Suprapubic skin (tissue), 4 donors: ENCODE measurements at regions not wholly inside any gene's neighbourhood (a gene's known extent, or its start where the extent isn't known, plus 50 kb on each side); places are given as distances from the start of the nearest gene placed in this dataset.

ENCODE experiments used
- EP300 ChIP-seq: sonication (generic); formaldehyde crosslinking; IDR thresholded peaks from one replicate; pipeline ENCODE4 v1.6.1; 2017; ENCODE audit warnings: antibody characterized with exemption
- POLR2A ChIP-seq, 2 donors: fragments of 450-650 bp; IDR thresholded peaks; one replicate each; pipeline ENCODE4 v1.6.1; 2017; ENCODE audit warnings: antibody characterized with exemption in 2 of 2, mild to moderate bottlenecking in 2 of 2, moderate library complexity in 2 of 2
- POLR2AphosphoS5 ChIP-seq, 3 donors: sonication (generic); formaldehyde crosslinking; IDR thresholded peaks; one replicate each; pipeline ENCODE4 v1.6.1; 2017; ENCODE audit warnings: antibody characterized with exemption in 3 of 3
- TF ChIP-seq, protein P1 (sequence below), 2 donors: fragments of 200-600 bp in 1 of 2; fragments of 450-650 bp in 1 of 2; sonication (generic) in 1 of 2; IDR thresholded peaks; one replicate each; pipeline ENCODE4 v1.5.1; 2016 to 2019; ENCODE audit warnings: antibody characterized with exemption in 2 of 2, mild to moderate bottlenecking in 1 of 2, moderate library complexity in 1 of 2

DNA sequence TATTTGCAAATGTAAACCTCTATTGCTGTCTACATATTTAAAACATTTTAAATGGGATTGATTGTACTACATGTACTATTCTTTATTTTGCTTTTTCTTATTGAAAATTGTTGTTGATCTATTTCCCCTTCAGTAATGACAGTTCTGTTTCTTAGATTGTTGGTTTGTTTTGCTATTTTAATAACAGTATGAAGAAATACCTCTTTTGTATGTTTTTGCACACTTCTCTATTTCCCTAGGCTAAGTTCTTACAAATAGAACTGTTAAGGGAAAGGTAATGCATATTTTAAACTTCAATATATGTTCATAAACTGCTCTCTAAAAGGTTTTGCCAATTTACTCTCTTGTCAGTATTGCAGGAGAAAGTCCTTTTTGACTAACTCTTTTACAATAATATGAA lies 195.0 kb upstream of the PRPS1L1 start:
- TF ChIP-seq, protein P1, sequence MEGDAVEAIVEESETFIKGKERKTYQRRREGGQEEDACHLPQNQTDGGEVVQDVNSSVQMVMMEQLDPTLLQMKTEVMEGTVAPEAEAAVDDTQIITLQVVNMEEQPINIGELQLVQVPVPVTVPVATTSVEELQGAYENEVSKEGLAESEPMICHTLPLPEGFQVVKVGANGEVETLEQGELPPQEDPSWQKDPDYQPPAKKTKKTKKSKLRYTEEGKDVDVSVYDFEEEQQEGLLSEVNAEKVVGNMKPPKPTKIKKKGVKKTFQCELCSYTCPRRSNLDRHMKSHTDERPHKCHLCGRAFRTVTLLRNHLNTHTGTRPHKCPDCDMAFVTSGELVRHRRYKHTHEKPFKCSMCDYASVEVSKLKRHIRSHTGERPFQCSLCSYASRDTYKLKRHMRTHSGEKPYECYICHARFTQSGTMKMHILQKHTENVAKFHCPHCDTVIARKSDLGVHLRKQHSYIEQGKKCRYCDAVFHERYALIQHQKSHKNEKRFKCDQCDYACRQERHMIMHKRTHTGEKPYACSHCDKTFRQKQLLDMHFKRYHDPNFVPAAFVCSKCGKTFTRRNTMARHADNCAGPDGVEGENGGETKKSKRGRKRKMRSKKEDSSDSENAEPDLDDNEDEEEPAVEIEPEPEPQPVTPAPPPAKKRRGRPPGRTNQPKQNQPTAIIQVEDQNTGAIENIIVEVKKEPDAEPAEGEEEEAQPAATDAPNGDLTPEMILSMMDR (IDR thresholded peaks at IDR 0.05), result no peak
- no peak for TF ChIP-seq POLR2A (IDR thresholded peaks at IDR 0.05)
- no peak for TF ChIP-seq EP300
- TF ChIP-seq POLR2AphosphoS5 (IDR thresholded peaks at IDR 0.05), result no peak
